Panc1 (cell line): ENCODE measurements at regions not wholly inside any gene's neighbourhood (a gene's known extent, or its start where the extent isn't known, plus 50 kb on each side); places are given as distances from the start of the nearest gene placed in this dataset.

Experiments used
- ATAC-seq: fragments of 200-7000 bp; cut with Tn5 transposase; 2 replicates; pipeline ENCODE4 v1.9.1; 2020; ENCODE audit warnings: mild to moderate bottlenecking, moderate library complexity
- BruUV-seq: library from RNA; stranded (reverse); fragments of 400-500 nt; replicated peaks from 2 replicates; lab custom pipeline; 2021; lab: Mats Ljungman, UMichigan
- CTCF ChIA-PET: fragments of 300-600 bp; sonication (Branson Sonifier 250); formaldehyde crosslinking; loops from one replicate; lab custom pipeline; 2022; ENCODE audit warnings: antibody characterized with exemption; lab: Charles Lee
- POLR2A ChIA-PET: fragments of 300-600 bp; sonication (Branson Sonifier 250); formaldehyde crosslinking; loops from one replicate; lab custom pipeline; 2022; ENCODE audit warnings: antibody characterized with exemption; lab: Charles Lee
- DNase-seq: peaks from one replicate; pipeline ENCODE4 v3.0.0-alpha.2; 2010; ENCODE audit warnings: low read depth, low spot score
- H3K27ac ChIP-seq: 2 replicates; pipeline ENCODE4 v1.5.1; 2011; ENCODE audit warnings: mild to moderate bottlenecking, low read length, inconsistent platforms
- H3K27me3 ChIP-seq: fragments of 200-500 bp; sonication (Bioruptor generic); 2 replicates; pipeline ENCODE4 v1.6.0; 2014; ENCODE audit warnings: low read length, inconsistent platforms; ENCODE audit not compliant: control insufficient read depth, insufficient read depth
- H3K36me3 ChIP-seq: fragments of 200-500 bp; sonication (Bioruptor generic); 2 replicates; pipeline ENCODE4 v1.5.1; 2014; ENCODE audit warnings: inconsistent platforms, mild to moderate bottlenecking, low read length, moderate library complexity; ENCODE audit not compliant: control insufficient read depth, insufficient read depth
- H3K4me1 ChIP-seq: 2 replicates; pipeline ENCODE4 v1.5.1; 2011; ENCODE audit warnings: inconsistent platforms, mild to moderate bottlenecking, low read length, moderate library complexity; ENCODE audit not compliant: control insufficient read depth, insufficient read depth
- H3K4me3 ChIP-seq, 2 experiments: 2 replicates each; pipeline ENCODE4 v1.5.1; 2011 to 2012; ENCODE audit warnings: low read depth in 2 of 2, low read length in 2 of 2, mild to moderate bottlenecking in 2 of 2, inconsistent platforms in 1 of 2, moderate library complexity in 1 of 2
- H3K9me3 ChIP-seq: fragments of 200-500 bp; sonication (Bioruptor generic); 2 replicates; pipeline ENCODE4 v1.5.1; 2014; ENCODE audit warnings: low read depth, mild to moderate bottlenecking, inconsistent platforms, low read length, moderate library complexity; ENCODE audit not compliant: control insufficient read depth, insufficient read depth
- POLR2AphosphoS5 ChIP-seq: IDR thresholded peaks from 2 replicates; pipeline ENCODE4 v1.6.1; 2012; ENCODE audit warnings: mild to moderate bottlenecking, low read depth, low read length, moderate library complexity
- SIN3A ChIP-seq: IDR thresholded peaks from 2 replicates; pipeline ENCODE4 v1.6.1; 2012; ENCODE audit warnings: low read depth, mild to moderate bottlenecking, low read length, moderate library complexity, borderline replicate concordance; ENCODE audit not compliant: insufficient read depth
- TCF7L2 ChIP-seq: IDR thresholded peaks from 2 replicates; pipeline ENCODE4 v1.6.1; 2011; ENCODE audit warnings: mild to moderate bottlenecking, low read depth, low read length, inconsistent platforms
- in situ Hi-C: cut with HindIII; loops from 2 replicates; pipeline ENCODE4 v1.10.0; 2016; ENCODE audit warnings: low sequenced_read_pairs, low pct_unique_long_range_greater_than_20kb
- intact Hi-C: fragments of 100-400 bp; cut with micrococcal nuclease; formaldehyde crosslinking; loops from one replicate; pipeline ENCODE4 v1.10.0; 2022; ENCODE audit not compliant: unreplicated experiment
- TF ChIP-seq, protein P1 (sequence below), 2 experiments: IDR thresholded peaks; 2 replicates each; pipeline ENCODE4 v1.6.1; 2011 to 2012; ENCODE audit warnings: low read depth in 2 of 2, control low read depth in 1 of 2, low read length in 1 of 2, mild to moderate bottlenecking in 1 of 2, moderate library complexity in 1 of 2; ENCODE audit not compliant: insufficient read depth in 1 of 2
- TF ChIP-seq, protein P2 (sequence below): fragments of 450-650 bp; IDR thresholded peaks from 2 replicates; pipeline ENCODE4 v1.5.1; 2017; ENCODE audit warnings: mild to moderate bottlenecking

DNA sequence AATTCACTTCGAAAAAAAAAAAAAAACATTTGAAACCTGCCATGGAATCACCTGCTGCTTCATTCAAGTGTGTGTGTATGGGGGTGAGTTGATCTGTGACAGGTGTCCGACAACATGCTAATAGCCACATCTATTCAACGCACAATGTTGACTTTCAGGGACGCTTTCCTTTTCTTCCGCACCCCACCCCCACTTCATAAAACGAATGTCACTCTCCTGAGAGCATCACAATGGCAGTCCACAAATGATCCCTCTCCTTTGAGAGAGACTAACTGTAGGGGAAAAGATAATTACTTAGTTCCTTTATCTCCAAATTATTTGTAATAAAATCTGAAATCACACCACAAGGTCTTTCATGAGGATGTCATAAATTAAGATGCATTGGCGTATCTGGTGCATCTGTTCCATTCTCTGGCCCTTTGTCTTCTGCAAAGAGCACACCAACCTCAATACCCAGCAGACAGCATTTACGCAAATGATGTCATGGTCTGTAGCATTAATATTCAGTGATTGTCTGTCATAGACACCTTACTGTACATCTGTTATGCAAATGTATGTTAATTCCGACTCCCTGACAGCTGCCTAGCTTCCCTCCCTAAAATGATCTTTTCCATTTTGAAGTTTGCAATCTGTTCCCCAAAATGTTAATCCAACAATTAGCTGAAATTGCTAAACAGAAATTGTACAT, 640.0 kb upstream of the BOD1L1 start:
- no peak for TF ChIP-seq TCF7L2
- TF ChIP-seq, protein P1, sequence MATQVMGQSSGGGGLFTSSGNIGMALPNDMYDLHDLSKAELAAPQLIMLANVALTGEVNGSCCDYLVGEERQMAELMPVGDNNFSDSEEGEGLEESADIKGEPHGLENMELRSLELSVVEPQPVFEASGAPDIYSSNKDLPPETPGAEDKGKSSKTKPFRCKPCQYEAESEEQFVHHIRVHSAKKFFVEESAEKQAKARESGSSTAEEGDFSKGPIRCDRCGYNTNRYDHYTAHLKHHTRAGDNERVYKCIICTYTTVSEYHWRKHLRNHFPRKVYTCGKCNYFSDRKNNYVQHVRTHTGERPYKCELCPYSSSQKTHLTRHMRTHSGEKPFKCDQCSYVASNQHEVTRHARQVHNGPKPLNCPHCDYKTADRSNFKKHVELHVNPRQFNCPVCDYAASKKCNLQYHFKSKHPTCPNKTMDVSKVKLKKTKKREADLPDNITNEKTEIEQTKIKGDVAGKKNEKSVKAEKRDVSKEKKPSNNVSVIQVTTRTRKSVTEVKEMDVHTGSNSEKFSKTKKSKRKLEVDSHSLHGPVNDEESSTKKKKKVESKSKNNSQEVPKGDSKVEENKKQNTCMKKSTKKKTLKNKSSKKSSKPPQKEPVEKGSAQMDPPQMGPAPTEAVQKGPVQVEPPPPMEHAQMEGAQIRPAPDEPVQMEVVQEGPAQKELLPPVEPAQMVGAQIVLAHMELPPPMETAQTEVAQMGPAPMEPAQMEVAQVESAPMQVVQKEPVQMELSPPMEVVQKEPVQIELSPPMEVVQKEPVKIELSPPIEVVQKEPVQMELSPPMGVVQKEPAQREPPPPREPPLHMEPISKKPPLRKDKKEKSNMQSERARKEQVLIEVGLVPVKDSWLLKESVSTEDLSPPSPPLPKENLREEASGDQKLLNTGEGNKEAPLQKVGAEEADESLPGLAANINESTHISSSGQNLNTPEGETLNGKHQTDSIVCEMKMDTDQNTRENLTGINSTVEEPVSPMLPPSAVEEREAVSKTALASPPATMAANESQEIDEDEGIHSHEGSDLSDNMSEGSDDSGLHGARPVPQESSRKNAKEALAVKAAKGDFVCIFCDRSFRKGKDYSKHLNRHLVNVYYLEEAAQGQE (IDR thresholded peaks at IDR 0.05; ENCODE audit: insufficient read depth in 1 of 2, low read depth in 2 of 2, low read length in 1 of 2), result no peak
- TF ChIP-seq POLR2AphosphoS5, result no peak
- no peak for TF ChIP-seq SIN3A
- TF ChIP-seq, protein P2, sequence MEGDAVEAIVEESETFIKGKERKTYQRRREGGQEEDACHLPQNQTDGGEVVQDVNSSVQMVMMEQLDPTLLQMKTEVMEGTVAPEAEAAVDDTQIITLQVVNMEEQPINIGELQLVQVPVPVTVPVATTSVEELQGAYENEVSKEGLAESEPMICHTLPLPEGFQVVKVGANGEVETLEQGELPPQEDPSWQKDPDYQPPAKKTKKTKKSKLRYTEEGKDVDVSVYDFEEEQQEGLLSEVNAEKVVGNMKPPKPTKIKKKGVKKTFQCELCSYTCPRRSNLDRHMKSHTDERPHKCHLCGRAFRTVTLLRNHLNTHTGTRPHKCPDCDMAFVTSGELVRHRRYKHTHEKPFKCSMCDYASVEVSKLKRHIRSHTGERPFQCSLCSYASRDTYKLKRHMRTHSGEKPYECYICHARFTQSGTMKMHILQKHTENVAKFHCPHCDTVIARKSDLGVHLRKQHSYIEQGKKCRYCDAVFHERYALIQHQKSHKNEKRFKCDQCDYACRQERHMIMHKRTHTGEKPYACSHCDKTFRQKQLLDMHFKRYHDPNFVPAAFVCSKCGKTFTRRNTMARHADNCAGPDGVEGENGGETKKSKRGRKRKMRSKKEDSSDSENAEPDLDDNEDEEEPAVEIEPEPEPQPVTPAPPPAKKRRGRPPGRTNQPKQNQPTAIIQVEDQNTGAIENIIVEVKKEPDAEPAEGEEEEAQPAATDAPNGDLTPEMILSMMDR, result no peak
- ChIA-PET CTCF (no interaction called here), POLR2A (interaction anchor here (0.6 to 0.7 kb wide), 2 partner anchors 220 to 896 kb away, joined by 3 to 5 read pairs; no protein-coding TSS in a partner anchor)
- H3K27me3 ChIP-seq, result no peaks in the 10 kb centered on the region
- ATAC-seq (no peak), DNase-seq (no peak)
- H3K4me3 ChIP-seq, result no peak overlapping the region
- in situ Hi-C loops, result no loop called here
- H3K9me3 ChIP-seq, result no peaks in the 10 kb centered on the region
- H3K36me3 ChIP-seq, result no peaks in the 10 kb centered on the region
- no TSS peak for BruUV-seq
- no peaks in the 10 kb centered on the region for H3K4me1 ChIP-seq
- no peak overlapping the region for H3K27ac ChIP-seq
- intact Hi-C loops, result no loop called here

DNA sequence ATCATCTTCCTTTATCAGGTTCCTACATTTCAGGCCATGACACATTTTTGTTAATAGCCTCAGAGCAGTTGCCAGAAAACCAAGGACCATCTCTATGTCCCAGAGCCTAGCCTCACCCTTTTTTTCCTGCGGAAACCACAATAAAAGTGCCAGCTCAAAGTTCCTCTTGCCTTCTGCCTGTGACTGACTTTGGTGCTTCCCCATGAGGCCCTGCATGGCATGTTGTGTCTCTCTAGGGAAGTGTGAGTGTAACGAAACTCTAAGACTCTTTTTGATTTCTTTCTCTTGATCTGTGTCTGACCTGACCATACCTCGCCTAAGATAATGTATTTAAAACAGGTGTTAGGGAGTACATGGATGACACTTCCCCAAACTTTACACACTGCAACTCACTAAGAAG, 642.3 kb upstream of the BOD1L1 start:
- in situ Hi-C loops (no loop called here), intact Hi-C loops (no loop called here)
- CTCF ChIA-PET, result no interaction called here
- DNase-seq (no peak), ATAC-seq (no peak)
- BruUV-seq, result no TSS peak
- no peaks in the 10 kb centered on the region for H3K4me1 ChIP-seq
- no peak overlapping the region for H3K4me3 ChIP-seq
- POLR2A ChIA-PET, result no interaction called here
- no peaks in the 10 kb centered on the region for H3K36me3 ChIP-seq
- no peak overlapping the region for H3K27ac ChIP-seq
- no peaks in the 10 kb centered on the region for H3K27me3 ChIP-seq
- TF ChIP-seq, protein P1 (IDR thresholded peaks at IDR 0.05; ENCODE audit: insufficient read depth in 1 of 2, low read depth in 2 of 2, low read length in 1 of 2), result no peak
- no peak for TF ChIP-seq TCF7L2
- no peak for TF ChIP-seq SIN3A
- TF ChIP-seq POLR2AphosphoS5, result no peak
- TF ChIP-seq, protein P2, result no peak
- H3K9me3 ChIP-seq, result no peaks in the 10 kb centered on the region
